SK-N-SH treated with all-trans-retinoic acid at 6 μM for 48 hours (cell line): ENCODE measurements at regions not wholly inside any gene's neighbourhood (a gene's known extent, or its start where the extent isn't known, plus 50 kb on each side); places are given as distances from the start of the nearest gene placed in this dataset.

Experiments
- ATAC-seq: fragments of 200-7000 bp; cut with Tn5 transposase; 3 replicates; pipeline ENCODE4 v1.9.1; 2020; ENCODE audit warnings: mild to moderate bottlenecking, moderate library complexity
- ARNTL ChIP-seq: fragments of 450-650 bp; formaldehyde crosslinking; IDR thresholded peaks from 2 replicates; pipeline ENCODE4 v1.5.0; 2020; ENCODE audit warnings: low read depth, mild to moderate bottlenecking, moderate library complexity, borderline replicate concordance
- BACH2 ChIP-seq: fragments of 250-450 bp; sonication (Bioruptor Pico); IDR thresholded peaks from 2 replicates; pipeline ENCODE4 v1.9.0; 2021; ENCODE audit warnings: mild to moderate bottlenecking, borderline replicate concordance
- CSDC2 ChIP-seq: fragments of 250-450 bp; sonication (Bioruptor Pico); IDR thresholded peaks from 2 replicates; pipeline ENCODE4 v1.5.0; 2020; ENCODE audit warnings: mild to moderate bottlenecking, moderate library complexity
- ESRRG ChIP-seq: fragments of 250-450 bp; sonication (Bioruptor Pico); IDR thresholded peaks from 2 replicates; pipeline ENCODE4 v1.6.1; 2021; ENCODE audit warnings: mild to moderate bottlenecking
- GLIS3 ChIP-seq: fragments of 250-450 bp; sonication (Bioruptor Pico); IDR thresholded peaks from 2 replicates; pipeline ENCODE4 v1.5.0; 2020; ENCODE audit warnings: mild to moderate bottlenecking, moderate library complexity
- ISL1 ChIP-seq: fragments of 250-450 bp; sonication (Bioruptor Pico); IDR thresholded peaks from 2 replicates; pipeline ENCODE4 v2.1.2; 2022; ENCODE audit warnings: mild to moderate bottlenecking, moderate library complexity
- OSR1 ChIP-seq: fragments of 250-450 bp; sonication (Bioruptor Pico); IDR thresholded peaks from 2 replicates; pipeline ENCODE4 v1.8.0; 2022; ENCODE audit warnings: moderate library complexity, mild to moderate bottlenecking, inconsistent platforms
- POU6F1 ChIP-seq: fragments of 250-450 bp; sonication (Bioruptor Pico); IDR thresholded peaks from 2 replicates; pipeline ENCODE4 v1.8.0; 2021; ENCODE audit warnings: low read depth, mild to moderate bottlenecking, moderate library complexity, borderline replicate concordance
- PPARA ChIP-seq: fragments of 250-450 bp; sonication (Bioruptor Pico); IDR thresholded peaks from 2 replicates; pipeline ENCODE4 v1.5.0; 2020; ENCODE audit warnings: mild to moderate bottlenecking, borderline replicate concordance
- SNAI2 ChIP-seq: fragments of 250-450 bp; sonication (Bioruptor Pico); IDR thresholded peaks from 2 replicates; pipeline ENCODE4 v1.5.0; 2020; ENCODE audit warnings: mild to moderate bottlenecking, moderate library complexity
- TCF4 ChIP-seq: fragments of 250-450 bp; sonication (Bioruptor Pico); IDR thresholded peaks from 2 replicates; pipeline ENCODE4 v1.8.0; 2021; ENCODE audit warnings: mild to moderate bottlenecking, moderate library complexity, borderline replicate concordance
- TOX ChIP-seq: fragments of 250-450 bp; sonication (Bioruptor Pico); IDR thresholded peaks from 2 replicates; pipeline ENCODE4 v1.8.0; 2021; ENCODE audit warnings: mild to moderate bottlenecking, moderate library complexity, borderline replicate concordance
- TSHZ2 ChIP-seq: fragments of 250-450 bp; sonication (Bioruptor Pico); IDR thresholded peaks from 2 replicates; pipeline ENCODE4 v1.5.0; 2020; ENCODE audit warnings: mild to moderate bottlenecking, moderate library complexity
- ZC3H10 ChIP-seq: fragments of 250-450 bp; sonication (Bioruptor Pico); IDR thresholded peaks from 2 replicates; pipeline ENCODE4 v1.5.1; 2021; ENCODE audit warnings: mild to moderate bottlenecking, moderate library complexity
- ZFP3 ChIP-seq: fragments of 250-450 bp; sonication (Bioruptor Pico); IDR thresholded peaks from 2 replicates; pipeline ENCODE4 v1.5.0; 2020; ENCODE audit warnings: mild to moderate bottlenecking, moderate library complexity
- ZFP30 ChIP-seq: fragments of 450-650 bp; formaldehyde crosslinking; IDR thresholded peaks from 2 replicates; pipeline ENCODE4 v1.5.0; 2022; ENCODE audit warnings: mild to moderate bottlenecking, moderate library complexity
- ZNF70 ChIP-seq: fragments of 450-650 bp; formaldehyde crosslinking; IDR thresholded peaks from 2 replicates; pipeline ENCODE4 v1.5.0; 2020; ENCODE audit warnings: mild to moderate bottlenecking, moderate library complexity
- ZNF8 ChIP-seq: fragments of 450-650 bp; formaldehyde crosslinking; IDR thresholded peaks from 2 replicates; pipeline ENCODE4 v1.5.0; 2020; ENCODE audit warnings: mild to moderate bottlenecking, moderate library complexity
- TF ChIP-seq, protein P1 (sequence below): fragments of 250-450 bp; sonication (Bioruptor Pico); IDR thresholded peaks from 2 replicates; pipeline ENCODE4 v1.5.1; 2020; ENCODE audit warnings: low read depth, mild to moderate bottlenecking, moderate library complexity
- TF ChIP-seq, protein P2 (sequence below): fragments of 250-450 bp; sonication (Bioruptor Pico); IDR thresholded peaks from 2 replicates; pipeline ENCODE4 v1.5.1; 2021; ENCODE audit warnings: mild to moderate bottlenecking, moderate library complexity
- TF ChIP-seq, protein P3 (sequence below): fragments of 250-450 bp; sonication (Bioruptor Pico); IDR thresholded peaks from 2 replicates; pipeline ENCODE4 v1.8.0; 2020; ENCODE audit warnings: mild to moderate bottlenecking, moderate library complexity, borderline replicate concordance

- no peak; the same call in 2 of the 3 replicates for ATAC-seq
- peak; percentile 42; the same call in 1 of the 2 replicates for TF ChIP-seq ISL1 (CRISPR knock-in tag)
- TF ChIP-seq ZNF8, result no peak
- peak; percentile 81 for TF ChIP-seq ZNF70 (CRISPR knock-in tag)
Observed at GRCh38 chr21:28749536-28749935, 243.1 kb downstream of the LTN1 start.

DNA sequence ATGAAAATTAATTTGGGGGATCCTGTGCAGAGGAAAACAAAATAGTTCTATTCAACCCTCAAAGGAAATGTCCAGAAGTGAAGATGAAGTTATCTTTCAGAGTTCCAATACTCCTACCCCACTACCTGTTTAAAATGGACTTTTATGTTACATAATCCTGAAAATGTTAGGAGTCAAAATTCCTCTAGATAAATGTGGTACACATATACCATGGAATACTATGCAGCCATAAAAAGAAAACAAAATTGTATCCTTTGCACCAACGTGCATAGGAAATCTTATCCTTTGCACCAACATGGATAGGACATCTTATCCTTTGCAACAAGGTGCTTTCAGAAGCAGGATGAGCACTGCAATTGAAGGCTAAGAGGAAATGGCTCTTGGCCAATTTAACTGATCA is 245.2 kb downstream of the LTN1 start:
- ATAC-seq, result no peak
- TF ChIP-seq ZNF8, result peak; percentile 52; the same call in 1 of the 2 replicates
- TF ChIP-seq ARNTL (CRISPR knock-in tag), result no peak

DNA sequence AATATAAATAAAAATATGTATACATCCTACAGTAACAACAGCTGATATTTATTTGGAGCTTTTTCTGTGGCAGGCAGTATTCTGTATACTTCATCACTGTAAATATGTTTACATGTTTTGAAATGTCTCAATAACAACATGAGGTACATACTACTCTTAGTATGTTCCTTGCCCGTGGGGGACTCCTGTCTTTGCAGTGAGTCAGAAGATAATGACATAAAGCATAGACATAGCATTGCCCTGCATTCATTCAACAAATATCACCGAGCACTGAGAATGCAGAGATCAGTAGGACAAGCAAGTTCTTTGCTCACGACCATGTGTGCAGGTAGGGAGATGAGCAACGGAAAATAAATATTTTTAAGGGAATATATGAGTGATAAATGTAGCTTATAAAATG is 246.5 kb downstream of the LTN1 start:
- TF ChIP-seq ZNF8, result no peak
- TF ChIP-seq, protein P1, sequence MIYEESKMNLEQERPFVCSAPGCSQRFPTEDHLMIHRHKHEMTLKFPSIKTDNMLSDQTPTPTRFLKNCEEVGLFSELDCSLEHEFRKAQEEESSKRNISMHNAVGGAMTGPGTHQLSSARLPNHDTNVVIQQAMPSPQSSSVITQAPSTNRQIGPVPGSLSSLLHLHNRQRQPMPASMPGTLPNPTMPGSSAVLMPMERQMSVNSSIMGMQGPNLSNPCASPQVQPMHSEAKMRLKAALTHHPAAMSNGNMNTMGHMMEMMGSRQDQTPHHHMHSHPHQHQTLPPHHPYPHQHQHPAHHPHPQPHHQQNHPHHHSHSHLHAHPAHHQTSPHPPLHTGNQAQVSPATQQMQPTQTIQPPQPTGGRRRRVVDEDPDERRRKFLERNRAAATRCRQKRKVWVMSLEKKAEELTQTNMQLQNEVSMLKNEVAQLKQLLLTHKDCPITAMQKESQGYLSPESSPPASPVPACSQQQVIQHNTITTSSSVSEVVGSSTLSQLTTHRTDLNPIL (CRISPR knock-in tag), result no peak
- TF ChIP-seq, protein P2, sequence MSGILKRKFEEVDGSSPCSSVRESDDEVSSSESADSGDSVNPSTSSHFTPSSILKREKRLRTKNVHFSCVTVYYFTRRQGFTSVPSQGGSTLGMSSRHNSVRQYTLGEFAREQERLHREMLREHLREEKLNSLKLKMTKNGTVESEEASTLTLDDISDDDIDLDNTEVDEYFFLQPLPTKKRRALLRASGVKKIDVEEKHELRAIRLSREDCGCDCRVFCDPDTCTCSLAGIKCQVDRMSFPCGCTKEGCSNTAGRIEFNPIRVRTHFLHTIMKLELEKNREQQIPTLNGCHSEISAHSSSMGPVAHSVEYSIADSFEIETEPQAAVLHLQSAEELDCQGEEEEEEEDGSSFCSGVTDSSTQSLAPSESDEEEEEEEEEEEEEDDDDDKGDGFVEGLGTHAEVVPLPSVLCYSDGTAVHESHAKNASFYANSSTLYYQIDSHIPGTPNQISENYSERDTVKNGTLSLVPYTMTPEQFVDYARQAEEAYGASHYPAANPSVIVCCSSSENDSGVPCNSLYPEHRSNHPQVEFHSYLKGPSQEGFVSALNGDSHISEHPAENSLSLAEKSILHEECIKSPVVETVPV, result no peak
- TF ChIP-seq OSR1, result no peak
- TF ChIP-seq ZFP30, result no peak
- no peak for TF ChIP-seq ESRRG (CRISPR knock-in tag)
- no peak for TF ChIP-seq PPARA (CRISPR knock-in tag)
- no peak for TF ChIP-seq ZFP3 (CRISPR knock-in tag)
- TF ChIP-seq ARNTL (CRISPR knock-in tag), result no peak
- no peak for TF ChIP-seq POU6F1
- no peak for TF ChIP-seq CSDC2 (CRISPR knock-in tag)
- TF ChIP-seq, protein P3, sequence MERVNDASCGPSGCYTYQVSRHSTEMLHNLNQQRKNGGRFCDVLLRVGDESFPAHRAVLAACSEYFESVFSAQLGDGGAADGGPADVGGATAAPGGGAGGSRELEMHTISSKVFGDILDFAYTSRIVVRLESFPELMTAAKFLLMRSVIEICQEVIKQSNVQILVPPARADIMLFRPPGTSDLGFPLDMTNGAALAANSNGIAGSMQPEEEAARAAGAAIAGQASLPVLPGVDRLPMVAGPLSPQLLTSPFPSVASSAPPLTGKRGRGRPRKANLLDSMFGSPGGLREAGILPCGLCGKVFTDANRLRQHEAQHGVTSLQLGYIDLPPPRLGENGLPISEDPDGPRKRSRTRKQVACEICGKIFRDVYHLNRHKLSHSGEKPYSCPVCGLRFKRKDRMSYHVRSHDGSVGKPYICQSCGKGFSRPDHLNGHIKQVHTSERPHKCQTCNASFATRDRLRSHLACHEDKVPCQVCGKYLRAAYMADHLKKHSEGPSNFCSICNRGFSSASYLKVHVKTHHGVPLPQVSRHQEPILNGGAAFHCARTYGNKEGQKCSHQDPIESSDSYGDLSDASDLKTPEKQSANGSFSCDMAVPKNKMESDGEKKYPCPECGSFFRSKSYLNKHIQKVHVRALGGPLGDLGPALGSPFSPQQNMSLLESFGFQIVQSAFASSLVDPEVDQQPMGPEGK, result no peak
- TF ChIP-seq GLIS3 (CRISPR knock-in tag), result no peak
- no peak for TF ChIP-seq BACH2 (CRISPR knock-in tag)
- TF ChIP-seq TOX, result no peak
- no peak for TF ChIP-seq SNAI2
- TF ChIP-seq ZC3H10 (CRISPR knock-in tag), result no peak

GRCh38 chr21:28745131-28746016 is 247.3 kb downstream of the LTN1 start:
- peak; percentile 90 for ATAC-seq
- TF ChIP-seq ZNF8, result no peak
- TF ChIP-seq GLIS3 (CRISPR knock-in tag), result no peak
- no peak for TF ChIP-seq CSDC2 (CRISPR knock-in tag)
- TF ChIP-seq TCF4 (CRISPR knock-in tag), result no peak
- TF ChIP-seq, protein P2, result no peak
- TF ChIP-seq ZC3H10 (CRISPR knock-in tag), result no peak
- TF ChIP-seq, protein P1 (CRISPR knock-in tag), result no peak
- no peak for TF ChIP-seq ZFP30
- no peak for TF ChIP-seq ISL1 (CRISPR knock-in tag)
- TF ChIP-seq POU6F1, result no peak
- no peak for TF ChIP-seq TOX
- no peak for TF ChIP-seq TSHZ2 (CRISPR knock-in tag)

More for the DNA sequence above, 246.5 kb downstream of the LTN1 start:
- no peak for ATAC-seq
